ENCODE measurements at regions not wholly inside any gene's neighbourhood (a gene's known extent, or its start where the extent isn't known, plus 50 kb on each side); places are given as distances from the start of the nearest gene placed in this dataset.

DNA sequence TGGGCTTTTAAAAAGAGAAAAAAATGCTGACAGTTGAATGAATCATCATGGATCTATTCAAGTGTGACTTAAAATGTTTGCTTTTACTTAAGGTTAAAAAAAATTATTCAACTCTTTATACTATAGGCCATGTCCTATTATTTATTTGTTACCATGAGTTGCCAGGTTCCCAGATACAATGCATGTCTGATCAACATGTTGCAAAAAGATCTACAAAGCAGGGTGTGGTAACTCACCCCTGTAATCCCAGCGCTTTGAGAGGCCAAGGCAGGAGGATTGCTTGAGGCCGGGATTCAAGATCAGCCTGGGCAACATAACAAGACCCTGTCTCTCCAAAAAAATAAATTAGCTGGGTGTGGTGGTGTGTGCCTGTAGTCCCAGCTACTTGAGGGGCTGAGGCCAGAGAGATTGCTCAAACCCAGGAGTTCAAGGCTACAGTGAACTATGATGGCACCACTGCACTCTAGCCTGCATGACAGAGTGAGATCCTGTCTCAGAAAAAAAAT lies 460.8 kb downstream of the BCAT1 start:
- H3K27me3 ChIP-seq (ENCODE audit: insufficient read depth, low read depth, low read length): peaks cover 3% of the 10 kb centered on the region
- H3K9me3 ChIP-seq (ENCODE audit: low read length): no peaks in the 10 kb centered on the region
- H3K36me3 ChIP-seq (ENCODE audit: insufficient read depth, low read length): no peaks in the 10 kb centered on the region
- no peaks in the 10 kb centered on the region for H3K9me2 ChIP-seq (ENCODE audit: insufficient read depth, low read length)
- H3K79me2 ChIP-seq (replicated peaks; ENCODE audit: insufficient read depth, low read length): no peaks in the 10 kb centered on the region
- H3K9ac ChIP-seq (ENCODE audit: low read length): no peak overlapping the region
- H3F3A ChIP-seq (ENCODE audit: insufficient read depth, low read length, poor library complexity, severe bottlenecking): no peaks in the 10 kb centered on the region
- TF ChIP-seq SMC3 (conservative IDR thresholded peaks at IDR 0.05; ENCODE audit: poor library complexity) (no peak), POLR2AphosphoS5 (IDR thresholded peaks at IDR 0.05) (no peak), TAF1 (IDR thresholded peaks at IDR 0.05; ENCODE audit: low read depth) (no peak), REST (IDR thresholded peaks at IDR 0.05; ENCODE audit: borderline replicate concordance) (no peak), EZH2 (IDR thresholded peaks at IDR 0.05; ENCODE audit: borderline replicate concordance, insufficient read depth, low read length, poor library complexity, severe bottlenecking) (no peak), MXI1 (conservative IDR thresholded peaks at IDR 0.05; ENCODE audit: poor library complexity, severe bottlenecking) (no peak), RAD21 (conservative IDR thresholded peaks at IDR 0.05) (no peak), EP300 (conservative IDR thresholded peaks at IDR 0.05; ENCODE audit: poor library complexity, severe bottlenecking) (no peak)
- TF ChIP-seq, protein P1, sequence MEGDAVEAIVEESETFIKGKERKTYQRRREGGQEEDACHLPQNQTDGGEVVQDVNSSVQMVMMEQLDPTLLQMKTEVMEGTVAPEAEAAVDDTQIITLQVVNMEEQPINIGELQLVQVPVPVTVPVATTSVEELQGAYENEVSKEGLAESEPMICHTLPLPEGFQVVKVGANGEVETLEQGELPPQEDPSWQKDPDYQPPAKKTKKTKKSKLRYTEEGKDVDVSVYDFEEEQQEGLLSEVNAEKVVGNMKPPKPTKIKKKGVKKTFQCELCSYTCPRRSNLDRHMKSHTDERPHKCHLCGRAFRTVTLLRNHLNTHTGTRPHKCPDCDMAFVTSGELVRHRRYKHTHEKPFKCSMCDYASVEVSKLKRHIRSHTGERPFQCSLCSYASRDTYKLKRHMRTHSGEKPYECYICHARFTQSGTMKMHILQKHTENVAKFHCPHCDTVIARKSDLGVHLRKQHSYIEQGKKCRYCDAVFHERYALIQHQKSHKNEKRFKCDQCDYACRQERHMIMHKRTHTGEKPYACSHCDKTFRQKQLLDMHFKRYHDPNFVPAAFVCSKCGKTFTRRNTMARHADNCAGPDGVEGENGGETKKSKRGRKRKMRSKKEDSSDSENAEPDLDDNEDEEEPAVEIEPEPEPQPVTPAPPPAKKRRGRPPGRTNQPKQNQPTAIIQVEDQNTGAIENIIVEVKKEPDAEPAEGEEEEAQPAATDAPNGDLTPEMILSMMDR (IDR thresholded peaks at IDR 0.05; ENCODE audit: poor library complexity, severe bottlenecking): no peak
- H2AFZ ChIP-seq (ENCODE audit: low read depth, low read length): no peak overlapping the region
- no peaks in the 10 kb centered on the region for H4K20me1 ChIP-seq (ENCODE audit: insufficient read depth)
- no peak overlapping the region for H3K4me2 ChIP-seq (ENCODE audit: low read length)
- H3K27ac ChIP-seq (ENCODE audit: low read length): no peak overlapping the region
- H3K4me3 ChIP-seq (ENCODE audit: low read length): no peak overlapping the region

DNA sequence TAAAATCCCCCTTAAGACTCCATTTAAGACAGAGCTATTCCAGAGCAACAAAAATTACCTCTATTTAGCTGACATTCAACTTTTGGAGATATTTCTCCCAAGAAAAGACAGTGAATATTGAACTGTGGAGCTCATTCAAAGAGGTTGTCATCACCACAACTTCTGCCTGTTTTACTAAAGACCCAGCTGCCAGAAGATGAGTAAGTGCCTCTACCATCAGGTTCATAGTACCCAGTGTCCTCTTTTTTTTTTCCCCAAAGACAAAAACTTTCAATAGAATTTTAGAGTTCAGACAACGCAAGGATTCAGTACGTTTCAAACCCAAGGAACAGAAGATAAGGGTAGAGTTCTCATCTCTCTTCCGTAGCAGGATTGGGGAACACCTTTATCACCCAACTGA lies 461.3 kb downstream of the BCAT1 start:
- H3K4me2 ChIP-seq (ENCODE audit: low read length): no peak overlapping the region
- no peaks in the 10 kb centered on the region for H3K79me2 ChIP-seq (replicated peaks; ENCODE audit: insufficient read depth, low read length)
- H3F3A ChIP-seq (ENCODE audit: insufficient read depth, low read length, poor library complexity, severe bottlenecking): no peaks in the 10 kb centered on the region

More for the DNA sequence above, 461.3 kb downstream of the BCAT1 start:
- H3K9me3 ChIP-seq (ENCODE audit: low read length): no peaks in the 10 kb centered on the region
- no peak overlapping the region for H3K27ac ChIP-seq (ENCODE audit: low read length)
- TF ChIP-seq REST (IDR thresholded peaks at IDR 0.05; ENCODE audit: borderline replicate concordance) (no peak), RAD21 (conservative IDR thresholded peaks at IDR 0.05) (no peak), MXI1 (conservative IDR thresholded peaks at IDR 0.05; ENCODE audit: poor library complexity, severe bottlenecking) (no peak), EZH2 (IDR thresholded peaks at IDR 0.05; ENCODE audit: borderline replicate concordance, insufficient read depth, low read length, poor library complexity, severe bottlenecking) (no peak), SMC3 (conservative IDR thresholded peaks at IDR 0.05; ENCODE audit: poor library complexity) (no peak), EP300 (conservative IDR thresholded peaks at IDR 0.05; ENCODE audit: poor library complexity, severe bottlenecking) (no peak), POLR2AphosphoS5 (IDR thresholded peaks at IDR 0.05) (no peak), TAF1 (IDR thresholded peaks at IDR 0.05; ENCODE audit: low read depth) (no peak)
- TF ChIP-seq, protein P1 (IDR thresholded peaks at IDR 0.05; ENCODE audit: poor library complexity, severe bottlenecking): no peak
- H2AFZ ChIP-seq (ENCODE audit: low read depth, low read length): no peak overlapping the region
- H3K27me3 ChIP-seq (ENCODE audit: insufficient read depth, low read depth, low read length): peaks cover 3% of the 10 kb centered on the region
- no peaks in the 10 kb centered on the region for H3K9me2 ChIP-seq (ENCODE audit: insufficient read depth, low read length)
- no peaks in the 10 kb centered on the region for H4K20me1 ChIP-seq (ENCODE audit: insufficient read depth)
- no peaks in the 10 kb centered on the region for H3K36me3 ChIP-seq (ENCODE audit: insufficient read depth, low read length)
- H3K4me3 ChIP-seq (ENCODE audit: low read length): no peak overlapping the region
- no peak overlapping the region for H3K9ac ChIP-seq (ENCODE audit: low read length)
